ENCODE measurements at regions not wholly inside any gene's neighbourhood (a gene's known extent, or its start where the extent isn't known, plus 50 kb on each side); places are given as distances from the start of the nearest gene placed in this dataset.

DNA sequence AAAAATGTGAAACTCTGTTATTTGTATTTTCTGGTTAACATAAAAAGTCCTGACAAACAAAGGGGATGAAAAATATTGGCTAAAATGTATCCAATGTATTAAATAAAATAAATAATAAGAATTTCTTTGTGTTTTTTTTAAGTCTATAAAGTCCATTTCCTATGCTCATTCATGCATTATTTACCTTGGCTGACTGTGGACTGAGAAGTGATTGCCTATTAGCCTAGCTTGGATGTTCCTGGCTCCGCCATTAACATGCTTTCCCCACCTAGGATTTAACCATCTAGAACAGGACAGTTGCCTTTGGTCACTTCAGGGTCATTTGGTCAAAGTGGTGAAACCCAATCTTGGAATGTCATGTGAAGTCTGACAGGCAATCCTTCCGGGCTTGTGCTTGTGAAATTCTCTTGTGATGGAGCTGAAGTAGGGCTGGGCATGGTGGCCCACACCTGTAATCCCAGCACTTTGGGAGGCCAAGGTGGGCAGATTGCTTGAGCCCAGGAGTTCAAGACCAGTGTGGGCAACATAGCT, 60.4 kb upstream of the TANC1 start:
- no peaks in the 10 kb centered on the region for H3K36me3 ChIP-seq
- no peak for DNase-seq
- intact Hi-C loops (cut with DNase I) = no loop called here
- TF ChIP-seq, protein P1, sequence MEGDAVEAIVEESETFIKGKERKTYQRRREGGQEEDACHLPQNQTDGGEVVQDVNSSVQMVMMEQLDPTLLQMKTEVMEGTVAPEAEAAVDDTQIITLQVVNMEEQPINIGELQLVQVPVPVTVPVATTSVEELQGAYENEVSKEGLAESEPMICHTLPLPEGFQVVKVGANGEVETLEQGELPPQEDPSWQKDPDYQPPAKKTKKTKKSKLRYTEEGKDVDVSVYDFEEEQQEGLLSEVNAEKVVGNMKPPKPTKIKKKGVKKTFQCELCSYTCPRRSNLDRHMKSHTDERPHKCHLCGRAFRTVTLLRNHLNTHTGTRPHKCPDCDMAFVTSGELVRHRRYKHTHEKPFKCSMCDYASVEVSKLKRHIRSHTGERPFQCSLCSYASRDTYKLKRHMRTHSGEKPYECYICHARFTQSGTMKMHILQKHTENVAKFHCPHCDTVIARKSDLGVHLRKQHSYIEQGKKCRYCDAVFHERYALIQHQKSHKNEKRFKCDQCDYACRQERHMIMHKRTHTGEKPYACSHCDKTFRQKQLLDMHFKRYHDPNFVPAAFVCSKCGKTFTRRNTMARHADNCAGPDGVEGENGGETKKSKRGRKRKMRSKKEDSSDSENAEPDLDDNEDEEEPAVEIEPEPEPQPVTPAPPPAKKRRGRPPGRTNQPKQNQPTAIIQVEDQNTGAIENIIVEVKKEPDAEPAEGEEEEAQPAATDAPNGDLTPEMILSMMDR (IDR thresholded peaks at IDR 0.05) = no peak
- no peak for TF ChIP-seq POLR2A (IDR thresholded peaks at IDR 0.05)
- H3K9me3 ChIP-seq = no peaks in the 10 kb centered on the region
- 71 to 79% methylated on average over 1 to 2 of the region's 2 CpGs for WGBS, 2 donors
- no peak overlapping the region for H3K4me3 ChIP-seq
- H3K27ac ChIP-seq = no peak overlapping the region
- no peaks in the 10 kb centered on the region for H3K4me1 ChIP-seq
- no peaks in the 10 kb centered on the region for H3K27me3 ChIP-seq

DNA sequence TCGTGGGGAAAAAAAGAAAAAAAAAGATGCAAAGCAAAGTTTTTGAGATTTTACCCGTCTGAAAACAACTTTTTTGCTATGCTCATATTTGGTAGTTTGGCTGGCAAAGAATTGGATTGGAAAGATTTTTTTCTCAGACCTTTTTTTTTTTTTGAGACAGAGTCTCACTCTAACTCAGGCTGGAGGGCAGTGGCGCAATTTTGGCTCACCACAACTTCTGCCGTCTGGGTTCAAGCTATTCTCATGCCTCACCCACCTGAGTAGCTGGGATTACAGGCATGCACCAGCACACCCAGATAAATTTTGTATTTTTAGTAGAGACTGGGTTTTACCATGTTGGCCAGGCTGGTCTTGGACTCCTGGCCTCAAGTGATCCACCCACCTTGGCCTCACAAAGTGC, 56.3 kb upstream of the TANC1 start:
- DNase-seq = no peak
- H3K4me1 ChIP-seq = no peaks in the 10 kb centered on the region
- no peak for TF ChIP-seq POLR2A (IDR thresholded peaks at IDR 0.05)
- H3K36me3 ChIP-seq = no peaks in the 10 kb centered on the region
- H3K27ac ChIP-seq = no peak overlapping the region
- no peaks in the 10 kb centered on the region for H3K27me3 ChIP-seq
- no peak overlapping the region for H3K4me3 ChIP-seq
- 45 to 69% methylated on average over 4 of the region's 4 CpGs for WGBS, 2 donors
- no peaks in the 10 kb centered on the region for H3K9me3 ChIP-seq
- intact Hi-C loops (cut with DNase I) = no loop called here

DNA sequence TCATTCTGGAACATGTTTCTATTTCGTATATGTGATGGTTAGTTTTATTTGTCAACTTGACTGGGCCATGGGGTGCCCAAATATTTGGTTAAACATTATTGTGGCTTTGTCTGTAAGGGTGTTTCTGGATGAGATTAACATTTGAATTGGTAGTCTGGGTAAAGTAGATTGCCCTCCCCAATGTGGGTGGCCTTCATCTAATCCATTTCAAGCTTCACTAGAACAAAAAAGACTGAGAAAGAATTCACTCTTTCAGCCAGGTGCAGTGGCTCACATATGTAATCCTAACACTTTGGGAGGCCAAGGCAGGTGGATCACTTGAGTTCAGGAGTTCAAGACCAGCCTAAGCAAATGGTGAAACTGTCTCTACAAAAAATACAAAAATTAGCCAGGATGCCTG, 55.7 kb upstream of the TANC1 start:
- no peak for TF ChIP-seq POLR2A (IDR thresholded peaks at IDR 0.05)
- TF ChIP-seq, protein P1 (IDR thresholded peaks at IDR 0.05) = no peak
- Histone ChIP-seq H3K36me3 (no peaks in the 10 kb centered on the region), H3K27me3 (no peaks in the 10 kb centered on the region), H3K27ac (no peak overlapping the region), H3K9me3 (no peaks in the 10 kb centered on the region), H3K4me1 (no peaks in the 10 kb centered on the region), H3K4me3 (no peak overlapping the region)
- WGBS, 2 donors = 69 to 79% methylated on average over 1 of the region's 1 CpG
- DNase-seq = no peak
- intact Hi-C loops (cut with DNase I) = no loop called here

DNA sequence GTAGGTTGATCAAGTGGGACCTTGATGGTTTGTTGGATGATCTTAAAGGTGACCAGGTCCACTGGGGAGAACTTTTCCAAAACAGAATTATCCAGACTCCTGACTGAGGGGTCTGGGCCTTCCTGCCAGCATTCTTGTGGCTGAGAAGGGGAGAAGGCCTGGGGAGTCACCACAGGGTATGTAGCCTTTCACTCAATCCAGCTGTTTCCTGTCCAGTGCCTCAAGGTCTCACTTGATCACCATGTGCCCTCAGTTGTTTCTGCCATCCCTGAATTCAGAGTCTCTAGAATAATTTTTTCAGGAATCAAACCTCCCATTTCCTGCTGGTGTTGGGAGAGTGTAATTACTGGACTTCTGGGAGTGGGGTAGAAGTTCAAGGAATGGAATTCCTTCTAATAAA, 54.4 kb upstream of the TANC1 start:
- intact Hi-C loops (cut with DNase I) = no loop called here
- no peaks in the 10 kb centered on the region for H3K4me1 ChIP-seq

DNA sequence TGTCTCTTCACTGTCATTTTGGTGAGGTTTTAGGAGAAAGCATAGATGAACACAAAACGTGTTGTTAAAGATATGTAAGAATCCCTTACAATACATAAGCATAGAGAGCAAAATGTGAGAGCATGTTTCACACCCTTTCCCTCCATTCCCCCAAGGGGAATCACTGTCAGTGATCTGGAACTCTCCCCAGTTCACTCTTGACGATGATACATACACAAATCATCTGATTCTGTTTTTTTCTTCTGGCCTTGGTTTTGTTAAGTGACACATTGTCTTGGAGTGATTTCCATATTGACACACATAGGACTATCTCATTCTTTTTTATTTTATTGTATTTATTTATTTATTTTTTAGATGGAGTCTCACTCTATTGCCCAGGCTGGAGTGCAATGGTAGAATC, 53.7 kb upstream of the TANC1 start:
- intact Hi-C loops (cut with DNase I) = no loop called here
- Histone ChIP-seq H3K27ac (no peak overlapping the region), H3K36me3 (no peaks in the 10 kb centered on the region), H3K4me1 (no peaks in the 10 kb centered on the region), H3K4me3 (no peak overlapping the region), H3K9me3 (no peaks in the 10 kb centered on the region), H3K27me3 (no peaks in the 10 kb centered on the region)
- no peak for DNase-seq
- no peak for TF ChIP-seq POLR2A (IDR thresholded peaks at IDR 0.05)
- TF ChIP-seq, protein P1 (IDR thresholded peaks at IDR 0.05) = no peak
- 48 to 49% methylated on average over 2 of the region's 2 CpGs for WGBS, 2 donors

More for the DNA sequence above, 54.4 kb upstream of the TANC1 start:
- no peaks in the 10 kb centered on the region for H3K27me3 ChIP-seq
- H3K27ac ChIP-seq = no peak overlapping the region
- no peak overlapping the region for H3K4me3 ChIP-seq
- H3K9me3 ChIP-seq = no peaks in the 10 kb centered on the region
- TF ChIP-seq, protein P1 (IDR thresholded peaks at IDR 0.05) = no peak
- no peak for TF ChIP-seq POLR2A (IDR thresholded peaks at IDR 0.05)
- DNase-seq = no peak
- no peaks in the 10 kb centered on the region for H3K36me3 ChIP-seq

DNA sequence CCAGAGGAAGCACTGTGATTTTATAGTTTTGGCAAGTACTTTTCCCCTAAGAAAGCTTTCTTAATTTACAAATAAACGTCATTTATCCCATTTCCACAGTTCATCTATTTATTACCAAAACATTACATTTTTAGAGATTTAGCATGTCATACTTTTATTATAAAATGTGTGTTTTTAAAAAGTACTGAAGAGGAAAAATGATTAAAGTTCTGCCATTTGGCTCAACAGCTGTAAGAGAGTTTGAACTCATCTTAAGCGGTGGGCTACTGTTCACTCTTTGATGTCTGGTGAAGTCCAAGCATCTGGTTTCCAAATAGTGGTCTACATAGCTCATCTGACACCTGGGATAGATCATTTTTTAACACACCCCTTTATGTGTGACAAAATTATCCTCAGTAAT, 51.3 kb upstream of the TANC1 start:
- Histone ChIP-seq H3K4me1 (no peaks in the 10 kb centered on the region), H3K36me3 (no peaks in the 10 kb centered on the region), H3K27me3 (no peaks in the 10 kb centered on the region), H3K9me3 (no peaks in the 10 kb centered on the region), H3K27ac (no peak overlapping the region), H3K4me3 (no peak overlapping the region)
- intact Hi-C loops (cut with DNase I) = no loop called here
- WGBS, 2 donors = 47 to 70% methylated on average over 2 of the region's 2 CpGs
- DNase-seq = no peak
- TF ChIP-seq POLR2A (IDR thresholded peaks at IDR 0.05) = no peak
- TF ChIP-seq, protein P1 (IDR thresholded peaks at IDR 0.05) = no peak

All from esophagus squamous epithelium (tissue), 5 donors.